ENCODE measurements at regions not wholly inside any gene's neighbourhood (a gene's known extent, or its start where the extent isn't known, plus 50 kb on each side); places are given as distances from the start of the nearest gene placed in this dataset.
A peak's percentile ranks its signal among the peaks of the same experiment; 100 is the strongest.

GRCh38 chr6:141267420-141267819 lies 865.3 kb upstream of the GJE1 start:
- no peaks in the 10 kb centered on the region for H3K27me3 ChIP-seq
- no peak for DNase-seq
- WGBS, 2 donors, result 91 to 95% methylated on average over 6 of the region's 6 CpGs
- TF ChIP-seq POLR2A (IDR thresholded peaks at IDR 0.05), result no peak
- no peak for TF ChIP-seq CTCF (IDR thresholded peaks at IDR 0.05)
- no peak overlapping the region for H3K4me3 ChIP-seq
- H3K36me3 ChIP-seq (ENCODE audit: low read depth, missing control alignments), result no peaks in the 10 kb centered on the region
- no peaks in the 10 kb centered on the region for H3K9me3 ChIP-seq
- intact Hi-C loops (cut with DNase I; ENCODE audit: low total_unique reads), result no loop called here
- H3K27ac ChIP-seq, result no peak overlapping the region
- no peaks in the 10 kb centered on the region for H3K4me1 ChIP-seq

GRCh38 chr6:141265756-141266623 lies 866.7 kb upstream of the GJE1 start:
- no peak overlapping the region for H3K27ac ChIP-seq
- TF ChIP-seq CTCF (IDR thresholded peaks at IDR 0.05) (no peak), POLR2A (IDR thresholded peaks at IDR 0.05) (no peak)
- no peaks in the 10 kb centered on the region for H3K9me3 ChIP-seq
- DNase-seq, result no peak
- intact Hi-C loops (cut with DNase I; ENCODE audit: low total_unique reads), result no loop called here
- H3K36me3 ChIP-seq (ENCODE audit: low read depth, missing control alignments), result no peaks in the 10 kb centered on the region
- peak overlapping the region in 1 of 2 donors; percentile 6 for H3K4me3 ChIP-seq
- 33 to 44% methylated on average over 4 of the region's 4 CpGs for WGBS, 2 donors
- H3K4me1 ChIP-seq, result no peaks in the 10 kb centered on the region
- H3K27me3 ChIP-seq, result no peaks in the 10 kb centered on the region

GRCh38 chr6:141264101-141264500 lies 868.6 kb upstream of the GJE1 start:
- no peaks in the 10 kb centered on the region for H3K4me1 ChIP-seq
- H3K36me3 ChIP-seq (ENCODE audit: low read depth, missing control alignments), result no peaks in the 10 kb centered on the region
- TF ChIP-seq POLR2A (IDR thresholded peaks at IDR 0.05), result no peak
- no peak for TF ChIP-seq CTCF (IDR thresholded peaks at IDR 0.05)
- H3K27ac ChIP-seq, result no peak overlapping the region
- no peaks in the 10 kb centered on the region for H3K27me3 ChIP-seq
- H3K4me3 ChIP-seq, result no peak overlapping the region
- 87% methylated on average over 4 of the region's 4 CpGs for WGBS, 2 donors
- intact Hi-C loops (cut with DNase I; ENCODE audit: low total_unique reads), result no loop called here
- H3K9me3 ChIP-seq, result no peaks in the 10 kb centered on the region
- DNase-seq, result no peak

- H3K36me3 ChIP-seq (ENCODE audit: low read depth, missing control alignments), result no peaks in the 10 kb centered on the region
- H3K27ac ChIP-seq, result no peak overlapping the region
- DNase-seq, result no peak
- 68 to 76% methylated on average over 4 of the region's 4 CpGs for WGBS, 2 donors
- intact Hi-C loops (cut with DNase I; ENCODE audit: low total_unique reads), result no loop called here
- H3K27me3 ChIP-seq, result no peaks in the 10 kb centered on the region
- H3K9me3 ChIP-seq, result no peaks in the 10 kb centered on the region
- TF ChIP-seq CTCF (IDR thresholded peaks at IDR 0.05) (no peak), POLR2A (IDR thresholded peaks at IDR 0.05) (no peak)
- H3K4me1 ChIP-seq, result no peaks in the 10 kb centered on the region
- H3K4me3 ChIP-seq, result no peak overlapping the region
Measured at GRCh38 chr6:141261672-141262060, 871.1 kb upstream of the GJE1 start.
